ENCODE measurements at regions not wholly inside any gene's neighbourhood (a gene's known extent, or its start where the extent isn't known, plus 50 kb on each side); places are given as distances from the start of the nearest gene placed in this dataset.
"Not testable (repeated sequence)": the region's sequence is repeated elsewhere in the genome, so short reads cannot be mapped to it uniquely, and the experiment has no call there.

- ATAC-seq (replicated peaks) (no peak), DNase-seq (no peak)
- no peaks in the 10 kb centered on the region for H3K4me1 Mint-ChIP-seq
- no peaks in the 10 kb centered on the region for H3K27me3 Mint-ChIP-seq
- H3K4me3 Mint-ChIP-seq = no peak overlapping the region
- no peaks in the 10 kb centered on the region for H3K36me3 Mint-ChIP-seq
- peaks cover 0 to 3% of the 10 kb centered on the region in 2 donors for H3K9me3 Mint-ChIP-seq
- H3K27ac Mint-ChIP-seq = no peak overlapping the region
Observed at GRCh38 chr21:28138272-28138671, 854.4 kb downstream of the LTN1 start.

- Mint-ChIP-seq H3K27ac (no peak overlapping the region), H3K27me3 (no peaks in the 10 kb centered on the region), H3K36me3 (no peaks in the 10 kb centered on the region), H3K4me3 (no peak overlapping the region), H3K9me3 (peaks cover 3 to 5% of the 10 kb centered on the region in 2 donors), H3K4me1 (no peaks in the 10 kb centered on the region)
- DNase-seq (no peak), ATAC-seq (replicated peaks) (no peak)
Observed at GRCh38 chr21:28136656-28137255, 855.9 kb downstream of the LTN1 start.

- DNase-seq (no peak), ATAC-seq (replicated peaks) (no peak)
- H3K4me3 Mint-ChIP-seq = no peak overlapping the region
- H3K27ac Mint-ChIP-seq = no peak overlapping the region
- H3K4me1 Mint-ChIP-seq = no peaks in the 10 kb centered on the region
- H3K36me3 Mint-ChIP-seq = no peaks in the 10 kb centered on the region
- H3K27me3 Mint-ChIP-seq = no peaks in the 10 kb centered on the region
- peaks cover 3 to 12% of the 10 kb centered on the region in 2 donors for H3K9me3 Mint-ChIP-seq
Observed at GRCh38 chr21:28135646-28136045, 857.0 kb downstream of the LTN1 start.

GRCh38 chr21:28133116-28133515, 859.6 kb downstream of the LTN1 start:
- H3K4me3 Mint-ChIP-seq = no peak overlapping the region
- H3K27me3 Mint-ChIP-seq = no peaks in the 10 kb centered on the region
- H3K27ac Mint-ChIP-seq = no peak overlapping the region
- no peaks in the 10 kb centered on the region for H3K36me3 Mint-ChIP-seq
- DNase-seq (no peak), ATAC-seq (replicated peaks) (no peak)
- peaks cover 0 to 12% of the 10 kb centered on the region in 2 donors for H3K9me3 Mint-ChIP-seq
- no peaks in the 10 kb centered on the region for H3K4me1 Mint-ChIP-seq

GRCh38 chr21:28132713-28133112, 860.0 kb downstream of the LTN1 start:
- H3K27ac Mint-ChIP-seq = no peak overlapping the region
- H3K36me3 Mint-ChIP-seq = no peaks in the 10 kb centered on the region
- H3K9me3 Mint-ChIP-seq = peaks cover 0 to 12% of the 10 kb centered on the region in 2 donors
- H3K27me3 Mint-ChIP-seq = no peaks in the 10 kb centered on the region
- no peaks in the 10 kb centered on the region for H3K4me1 Mint-ChIP-seq
- H3K4me3 Mint-ChIP-seq = no peak overlapping the region
- no peak for DNase-seq
- ATAC-seq (replicated peaks) = no peak

- Mint-ChIP-seq H3K36me3 (no peaks in the 10 kb centered on the region), H3K27ac (no peak overlapping the region), H3K9me3 (peaks cover 0 to 12% of the 10 kb centered on the region in 2 donors), H3K27me3 (no peaks in the 10 kb centered on the region), H3K4me1 (no peaks in the 10 kb centered on the region), H3K4me3 (no peak overlapping the region)
- ATAC-seq (replicated peaks) (no peak), DNase-seq (no peak)
Observed at GRCh38 chr21:28127175-28127785, 865.4 kb downstream of the LTN1 start.

- no peak overlapping the region for H3K4me3 Mint-ChIP-seq
- no peak for ATAC-seq (replicated peaks)
- no peak overlapping the region for H3K27ac Mint-ChIP-seq
- no peaks in the 10 kb centered on the region for H3K27me3 Mint-ChIP-seq
- no peaks in the 10 kb centered on the region for H3K4me1 Mint-ChIP-seq
- no peak for DNase-seq
- peaks cover 0 to 7% of the 10 kb centered on the region in 2 donors for H3K9me3 Mint-ChIP-seq
- no peaks in the 10 kb centered on the region for H3K36me3 Mint-ChIP-seq
Observed at GRCh38 chr21:28126521-28127174, 866.0 kb downstream of the LTN1 start.

GRCh38 chr21:28124541-28124940, 868.1 kb downstream of the LTN1 start:
- no peak for DNase-seq
- no peaks in the 10 kb centered on the region for H3K36me3 Mint-ChIP-seq
- peaks cover 3% of the 10 kb centered on the region in 2 donors for H3K9me3 Mint-ChIP-seq
- ATAC-seq (replicated peaks) = no peak
- no peaks in the 10 kb centered on the region for H3K4me1 Mint-ChIP-seq
- no peak overlapping the region for H3K4me3 Mint-ChIP-seq
- H3K27ac Mint-ChIP-seq = no peak overlapping the region
- H3K27me3 Mint-ChIP-seq = no peaks in the 10 kb centered on the region

GRCh38 chr21:28118570-28118969, 874.1 kb downstream of the LTN1 start:
- H3K27ac Mint-ChIP-seq = no peak overlapping the region
- H3K4me3 Mint-ChIP-seq = no peak overlapping the region
- no peaks in the 10 kb centered on the region for H3K4me1 Mint-ChIP-seq
- ATAC-seq (replicated peaks) = no peak
- H3K36me3 Mint-ChIP-seq = no peaks in the 10 kb centered on the region
- peaks cover 7 to 14% of the 10 kb centered on the region in 2 donors for H3K9me3 Mint-ChIP-seq
- DNase-seq = no peak
- no peaks in the 10 kb centered on the region for H3K27me3 Mint-ChIP-seq

- not testable (repeated sequence) for H3K36me3 Mint-ChIP-seq; DNase-seq; H3K27me3 Mint-ChIP-seq; H3K4me3 Mint-ChIP-seq; H3K27ac Mint-ChIP-seq; ATAC-seq (replicated peaks); H3K4me1 Mint-ChIP-seq
- H3K9me3 Mint-ChIP-seq = peaks cover 11 to 14% of the 10 kb centered on the region in 2 donors
Observed at GRCh38 chr21:28114986-28115385, 877.7 kb downstream of the LTN1 start.

- ATAC-seq (replicated peaks) = no peak
- Mint-ChIP-seq H3K36me3 (no peaks in the 10 kb centered on the region), H3K27ac (no peak overlapping the region), H3K4me3 (no peak overlapping the region), H3K4me1 (no peaks in the 10 kb centered on the region), H3K27me3 (no peaks in the 10 kb centered on the region), H3K9me3 (peaks cover 8 to 11% of the 10 kb centered on the region in 2 donors)
- no peak for DNase-seq
Observed at GRCh38 chr21:28113718-28114117, 879.0 kb downstream of the LTN1 start.

GRCh38 chr21:28112511-28112910, 880.2 kb downstream of the LTN1 start:
- no peaks in the 10 kb centered on the region for H3K27me3 Mint-ChIP-seq
- H3K36me3 Mint-ChIP-seq = no peaks in the 10 kb centered on the region
- peaks cover 4 to 6% of the 10 kb centered on the region in 2 donors for H3K9me3 Mint-ChIP-seq
- no peak overlapping the region for H3K27ac Mint-ChIP-seq
- H3K4me3 Mint-ChIP-seq = no peak overlapping the region
- DNase-seq = no peak
- no peaks in the 10 kb centered on the region for H3K4me1 Mint-ChIP-seq
- ATAC-seq (replicated peaks) = no peak

GRCh38 chr21:28111151-28111619, 881.5 kb downstream of the LTN1 start:
- Mint-ChIP-seq H3K4me1 (no peaks in the 10 kb centered on the region), H3K36me3 (no peaks in the 10 kb centered on the region), H3K4me3 (no peak overlapping the region), H3K27ac (no peak overlapping the region), H3K9me3 (peaks cover 4 to 6% of the 10 kb centered on the region in 2 donors), H3K27me3 (no peaks in the 10 kb centered on the region)
- ATAC-seq (replicated peaks) = no peak
- DNase-seq = no peak

- Mint-ChIP-seq H3K36me3 (no peaks in the 10 kb centered on the region), H3K4me1 (no peaks in the 10 kb centered on the region), H3K9me3 (peaks cover 4 to 6% of the 10 kb centered on the region in 2 donors), H3K27me3 (no peaks in the 10 kb centered on the region), H3K27ac (no peak overlapping the region), H3K4me3 (no peak overlapping the region)
- DNase-seq (no peak), ATAC-seq (replicated peaks) (no peak)
Observed at GRCh38 chr21:28110716-28111115, 882.0 kb downstream of the LTN1 start.

- DNase-seq (no peak), ATAC-seq (replicated peaks) (no peak)
- H3K9me3 Mint-ChIP-seq = peaks cover 2 to 5% of the 10 kb centered on the region in 2 donors
- H3K4me3 Mint-ChIP-seq = no peak overlapping the region
- no peaks in the 10 kb centered on the region for H3K36me3 Mint-ChIP-seq
- H3K27me3 Mint-ChIP-seq = no peaks in the 10 kb centered on the region
- no peak overlapping the region for H3K27ac Mint-ChIP-seq
- H3K4me1 Mint-ChIP-seq = no peaks in the 10 kb centered on the region
Observed at GRCh38 chr21:28110074-28110473, 882.6 kb downstream of the LTN1 start.

Data from stimulated activated naive B cell treated with anti-CD40 and anti-IgM and Interleukin-4, amounts not matched to agents 10 μg/mL and 1 μg/mL and 100 μg/mL, for 72 hours (primary cell).